ENCODE measurements at regions not wholly inside any gene's neighbourhood (a gene's known extent, or its start where the extent isn't known, plus 50 kb on each side); places are given as distances from the start of the nearest gene placed in this dataset.

GRCh38 chr6:66623050-66623449, 916.0 kb upstream of the EYS start:
- DNase-seq (no peak), ATAC-seq (ENCODE audit: low read depth) (no peak)
- POLR2A ChIA-PET, result no interaction called here
- Mint-ChIP-seq H3K9me3 (peaks cover 2% of the 10 kb centered on the region), H3K4me1 (no peaks in the 10 kb centered on the region), H3K4me3 (no peak overlapping the region), H3K27ac (no peak overlapping the region), H3K36me3 (ENCODE audit: low read depth) (no peaks in the 10 kb centered on the region), H3K27me3 (no peaks in the 10 kb centered on the region)
- CTCF ChIA-PET, result no interaction called here
- no peak for TF ChIP-seq CTCF (IDR thresholded peaks at IDR 0.05)
- intact Hi-C loops (cut with micrococcal nuclease), result no loop called here

- intact Hi-C loops (cut with micrococcal nuclease), result no loop called here
- Mint-ChIP-seq H3K27me3 (no peaks in the 10 kb centered on the region), H3K4me1 (no peaks in the 10 kb centered on the region), H3K36me3 (ENCODE audit: low read depth) (no peaks in the 10 kb centered on the region), H3K9me3 (peaks cover 12% of the 10 kb centered on the region), H3K27ac (no peak overlapping the region), H3K4me3 (no peak overlapping the region)
- ATAC-seq (ENCODE audit: low read depth) (no peak), DNase-seq (no peak)
- ChIA-PET CTCF (no interaction called here), POLR2A (no interaction called here)
- TF ChIP-seq CTCF (IDR thresholded peaks at IDR 0.05), result no peak
These were observed 898.9 kb upstream of the EYS start for GRCh38 chr6:66605971-66606370.

GRCh38 chr6:66605011-66605410, 898.0 kb upstream of the EYS start:
- intact Hi-C loops (cut with micrococcal nuclease), result no loop called here
- Mint-ChIP-seq H3K4me1 (no peaks in the 10 kb centered on the region), H3K27ac (no peak overlapping the region)

GRCh38 chr6:66599541-66599940, 892.5 kb upstream of the EYS start:
- Mint-ChIP-seq H3K9me3 (peaks cover 12% of the 10 kb centered on the region), H3K27me3 (no peaks in the 10 kb centered on the region), H3K4me3 (no peak overlapping the region), H3K36me3 (ENCODE audit: low read depth) (no peaks in the 10 kb centered on the region), H3K4me1 (no peaks in the 10 kb centered on the region), H3K27ac (no peak overlapping the region)
- ChIA-PET POLR2A (no interaction called here), CTCF (no interaction called here)
- no peak for DNase-seq
- intact Hi-C loops (cut with micrococcal nuclease), result no loop called here
- ATAC-seq (ENCODE audit: low read depth), result no peak
- no peak for TF ChIP-seq CTCF (IDR thresholded peaks at IDR 0.05)

More at GRCh38 chr6:66605011-66605410, 898.0 kb upstream of the EYS start:
- ChIA-PET CTCF (no interaction called here), POLR2A (no interaction called here)
- H3K36me3 Mint-ChIP-seq (ENCODE audit: low read depth), result no peaks in the 10 kb centered on the region
- TF ChIP-seq CTCF (IDR thresholded peaks at IDR 0.05), result no peak
- no peaks in the 10 kb centered on the region for H3K27me3 Mint-ChIP-seq
- no peak for DNase-seq
- no peak for ATAC-seq (ENCODE audit: low read depth)
- no peak overlapping the region for H3K4me3 Mint-ChIP-seq
- H3K9me3 Mint-ChIP-seq, result peaks cover 12% of the 10 kb centered on the region

DNA sequence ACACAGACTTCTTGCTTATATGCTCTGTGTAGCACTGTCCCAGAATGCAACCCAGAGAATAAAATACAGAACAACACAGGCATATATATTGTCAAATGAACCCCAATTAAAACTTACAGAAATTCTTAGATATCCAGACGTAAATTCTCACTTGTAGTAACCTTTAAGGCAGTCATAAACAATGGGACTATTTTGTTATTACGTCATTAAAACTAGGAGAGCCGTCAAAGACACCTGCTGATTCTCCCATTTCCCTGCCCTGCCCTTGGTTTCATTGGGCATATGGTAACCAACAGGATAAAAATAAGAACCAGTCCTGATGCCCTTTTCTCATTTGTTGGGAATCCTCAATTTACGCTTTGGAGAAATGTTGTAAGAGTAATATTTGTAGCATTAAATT, 871.3 kb upstream of the EYS start:
- no peaks in the 10 kb centered on the region for H3K4me1 Mint-ChIP-seq
- intact Hi-C loops (cut with micrococcal nuclease), result no loop called here
- ATAC-seq (ENCODE audit: low read depth) (no peak), DNase-seq (no peak)
- H3K27me3 Mint-ChIP-seq, result no peaks in the 10 kb centered on the region
- CTCF ChIA-PET, result no interaction called here
- H3K4me3 Mint-ChIP-seq, result no peak overlapping the region
- POLR2A ChIA-PET, result no interaction called here
- no peak for TF ChIP-seq CTCF (IDR thresholded peaks at IDR 0.05)
- H3K27ac Mint-ChIP-seq, result no peak overlapping the region
- peaks cover 2% of the 10 kb centered on the region for H3K9me3 Mint-ChIP-seq
- H3K36me3 Mint-ChIP-seq (ENCODE audit: low read depth), result no peaks in the 10 kb centered on the region

Measured in activated B cell treated with CpG ODN at 0.5 μM for 24 hours (primary cell).